GM19351 (cell line): ENCODE measurements at regions not wholly inside any gene's neighbourhood (a gene's known extent, or its start where the extent isn't known, plus 50 kb on each side); places are given as distances from the start of the nearest gene placed in this dataset.

Experiments
- ATAC-seq: cut with Tn5 transposase; IDR thresholded peaks from one replicate; pipeline ENCODE4 v1.9.1; 2021; ENCODE audit warnings: mild to moderate bottlenecking, moderate library complexity; ENCODE audit not compliant: unreplicated experiment

- ATAC-seq, result no peak
Observed at GRCh38 chr6:164412566-164412965, 896.8 kb downstream of the C6orf118 start.

GRCh38 chr6:164410017-164410416 lies 899.4 kb downstream of the C6orf118 start:
- no peak for ATAC-seq

GRCh38 chr6:164409309-164410009 lies 899.9 kb downstream of the C6orf118 start:
- no peak for ATAC-seq

- ATAC-seq, result no peak
Observed at GRCh38 chr6:164408868-164409267, 900.5 kb downstream of the C6orf118 start.

- ATAC-seq, result no peak
Observed at GRCh38 chr6:164404812-164405488, 904.5 kb downstream of the C6orf118 start.

- ATAC-seq, result no peak
Observed at GRCh38 chr6:164401871-164402270, 907.5 kb downstream of the C6orf118 start.

GRCh38 chr6:164398647-164399046 lies 910.8 kb downstream of the C6orf118 start:
- no peak for ATAC-seq

- peak; percentile 59 for ATAC-seq
Observed at GRCh38 chr6:164396071-164397047, 913.0 kb downstream of the C6orf118 start.

GRCh38 chr6:164379795-164380194 lies 929.6 kb downstream of the C6orf118 start:
- no peak for ATAC-seq

- no peak for ATAC-seq
Observed at GRCh38 chr6:164378330-164378729, 931.1 kb downstream of the C6orf118 start.

GRCh38 chr6:164377348-164377918 lies 932.0 kb downstream of the C6orf118 start:
- no peak for ATAC-seq

GRCh38 chr6:164370773-164371172 lies 938.6 kb downstream of the C6orf118 start:
- ATAC-seq, result no peak

- no peak for ATAC-seq
Observed at GRCh38 chr6:164359441-164359840, 944.9 kb downstream of the QKI start.

- no peak for ATAC-seq
Observed at GRCh38 chr6:164359036-164359435, 944.5 kb downstream of the QKI start.

- no peak for ATAC-seq
Observed at GRCh38 chr6:164356814-164357213, 942.3 kb downstream of the QKI start.

- ATAC-seq, result no peak
Observed at GRCh38 chr6:164347455-164347854, 932.9 kb downstream of the QKI start.

- no peak for ATAC-seq
Observed at GRCh38 chr6:164346631-164347030, 932.1 kb downstream of the QKI start.

- no peak for ATAC-seq
Observed at GRCh38 chr6:164345806-164346496, 931.4 kb downstream of the QKI start.

GRCh38 chr6:164345327-164345726 lies 930.8 kb downstream of the QKI start:
- no peak for ATAC-seq

GRCh38 chr6:164344801-164345291 lies 930.3 kb downstream of the QKI start:
- no peak for ATAC-seq
